NT2/D1 (cell line): ENCODE measurements at regions not wholly inside any gene's neighbourhood (a gene's known extent, or its start where the extent isn't known, plus 50 kb on each side); places are given as distances from the start of the nearest gene placed in this dataset.
A peak's percentile ranks its signal among the peaks of the same experiment; 100 is the strongest.

Source experiments
- DNase-seq: peaks from one replicate; pipeline ENCODE4 v3.0.0-alpha.2; 2011; ENCODE audit warnings: low read depth, low spot score
- H3K27me3 ChIP-seq: 2 replicates; pipeline ENCODE4 v1.6.0; 2011; ENCODE audit warnings: mild to moderate bottlenecking; ENCODE audit not compliant: insufficient read length, insufficient read depth
- H3K36me3 ChIP-seq: 2 replicates; pipeline ENCODE4 v1.6.1; 2011; ENCODE audit warnings: mild to moderate bottlenecking, low read length, mixed read lengths; ENCODE audit not compliant: insufficient read depth, insufficient read length
- H3K4me1 ChIP-seq: 2 replicates; pipeline ENCODE4 v1.5.1; 2011; ENCODE audit not compliant: insufficient read depth, insufficient read length
- H3K4me3 ChIP-seq: 2 replicates; pipeline ENCODE4 v1.5.1; 2011; ENCODE audit warnings: low read depth; ENCODE audit not compliant: insufficient read length
- H3K9ac ChIP-seq: 2 replicates; pipeline ENCODE4 v1.6.0; 2011; ENCODE audit warnings: low read depth; ENCODE audit not compliant: insufficient read length
- H3K9me3 ChIP-seq: 2 replicates; pipeline ENCODE4 v1.5.1; 2011; ENCODE audit warnings: mild to moderate bottlenecking, low read length; ENCODE audit not compliant: insufficient read depth
- SUZ12 ChIP-seq: IDR thresholded peaks from 2 replicates; pipeline ENCODE4 v1.6.1; 2011; ENCODE audit not compliant: insufficient read length, insufficient read depth; ENCODE audit errors: extremely low read depth
- YY1 ChIP-seq: IDR thresholded peaks from 2 replicates; pipeline ENCODE4 v1.6.1; 2011; ENCODE audit not compliant: insufficient read length, insufficient read depth
- ZNF274 ChIP-seq: IDR thresholded peaks from 2 replicates; pipeline ENCODE4 v1.6.1; 2011; ENCODE audit warnings: mild to moderate bottlenecking, low read depth, low read length

DNA sequence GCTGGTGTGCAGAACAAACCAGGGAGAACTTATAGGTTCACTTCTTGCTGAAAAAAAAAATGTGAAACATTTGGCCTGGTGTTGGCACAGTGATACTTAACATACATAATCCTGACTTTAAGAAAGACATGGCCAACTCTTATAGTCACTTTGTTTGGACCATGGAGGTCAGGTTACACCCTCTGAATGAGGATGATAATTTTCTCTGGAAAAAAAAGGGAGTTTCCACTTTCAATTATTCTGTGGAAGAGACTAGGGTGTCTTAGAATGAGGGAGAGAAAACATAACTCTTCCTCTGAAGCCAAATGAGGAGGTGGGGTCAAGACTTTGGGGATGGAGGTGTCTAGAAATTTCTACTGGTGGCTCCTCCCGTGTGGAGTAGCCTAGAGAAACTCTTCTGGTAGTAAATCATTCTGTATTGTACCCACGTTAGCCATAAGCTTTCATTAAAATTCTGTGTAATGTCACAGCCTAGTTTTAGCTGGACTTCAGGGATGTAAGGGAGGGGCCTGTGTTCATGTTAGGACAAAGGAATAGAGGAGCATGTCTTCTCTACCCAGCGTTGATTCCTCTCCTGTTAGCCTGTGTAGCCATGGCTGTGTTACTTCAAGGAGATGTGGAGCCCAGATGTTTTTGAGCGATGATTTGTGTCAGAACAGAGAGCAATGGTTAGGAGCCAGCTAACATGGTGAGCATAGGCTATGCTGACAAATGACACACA is 328.3 kb downstream of the GPAT3 start:
- no peak for TF ChIP-seq YY1
- TF ChIP-seq SUZ12, result no peak
- no peak for TF ChIP-seq ZNF274
- H3K9ac ChIP-seq, result no peak overlapping the region
- no peaks in the 10 kb centered on the region for H3K36me3 ChIP-seq
- H3K9me3 ChIP-seq, result no peaks in the 10 kb centered on the region
- H3K4me1 ChIP-seq, result no peaks in the 10 kb centered on the region
- no peak overlapping the region for H3K4me3 ChIP-seq
- no peak for DNase-seq
- H3K27me3 ChIP-seq, result no peaks in the 10 kb centered on the region

GRCh38 chr4:83862471-83862870 is 326.6 kb downstream of the GPAT3 start:
- H3K9me3 ChIP-seq, result no peaks in the 10 kb centered on the region
- H3K9ac ChIP-seq, result no peak overlapping the region
- no peaks in the 10 kb centered on the region for H3K36me3 ChIP-seq
- DNase-seq, result no peak
- no peak overlapping the region for H3K4me3 ChIP-seq
- TF ChIP-seq YY1 (no peak), SUZ12 (no peak), ZNF274 (no peak)
- H3K4me1 ChIP-seq, result no peaks in the 10 kb centered on the region
- H3K27me3 ChIP-seq, result no peaks in the 10 kb centered on the region

- H3K36me3 ChIP-seq, result no peaks in the 10 kb centered on the region
- H3K27me3 ChIP-seq, result no peaks in the 10 kb centered on the region
- no peak overlapping the region for H3K9ac ChIP-seq
- H3K9me3 ChIP-seq, result no peaks in the 10 kb centered on the region
- no peaks in the 10 kb centered on the region for H3K4me1 ChIP-seq
- TF ChIP-seq SUZ12 (no peak), YY1 (no peak), ZNF274 (no peak)
- DNase-seq, result no peak
- no peak overlapping the region for H3K4me3 ChIP-seq
Measured at GRCh38 chr4:83860200-83860599, 324.3 kb downstream of the GPAT3 start.

- TF ChIP-seq ZNF274 (no peak), YY1 (no peak), SUZ12 (no peak)
- H3K36me3 ChIP-seq, result no peaks in the 10 kb centered on the region
Measured at GRCh38 chr4:83858131-83858530, 322.2 kb downstream of the GPAT3 start.

DNA sequence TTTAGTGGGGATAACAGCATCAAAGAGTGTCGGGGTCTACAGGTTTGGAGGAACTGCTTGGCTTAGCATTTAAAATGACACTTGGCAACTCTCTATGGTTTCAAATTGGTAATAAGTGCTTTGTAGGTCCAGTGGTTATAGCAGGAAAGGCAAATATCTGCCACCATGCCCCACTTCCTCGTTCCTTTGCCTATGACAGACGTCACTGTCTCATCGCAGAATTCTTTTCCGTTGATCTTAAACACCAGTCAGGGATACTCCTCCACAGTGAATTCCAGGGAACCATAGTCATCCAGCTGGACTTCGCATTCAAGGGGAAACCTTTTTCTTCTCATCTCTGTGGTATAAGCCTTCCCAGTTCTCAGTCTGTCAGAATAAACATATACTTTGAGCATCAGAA is 319.1 kb downstream of the GPAT3 start:
- Histone ChIP-seq H3K27me3 (no peaks in the 10 kb centered on the region), H3K36me3 (no peaks in the 10 kb centered on the region), H3K9ac (no peak overlapping the region), H3K9me3 (no peaks in the 10 kb centered on the region), H3K4me3 (no peak overlapping the region), H3K4me1 (peaks cover 3% of the 10 kb centered on the region)
- no peak for DNase-seq
- TF ChIP-seq ZNF274 (no peak), SUZ12 (no peak), YY1 (no peak)

More at GRCh38 chr4:83858131-83858530, 322.2 kb downstream of the GPAT3 start:
- no peaks in the 10 kb centered on the region for H3K9me3 ChIP-seq
- H3K4me1 ChIP-seq, result no peaks in the 10 kb centered on the region
- no peak overlapping the region for H3K9ac ChIP-seq
- no peaks in the 10 kb centered on the region for H3K27me3 ChIP-seq
- DNase-seq, result no peak
- H3K4me3 ChIP-seq, result no peak overlapping the region

DNA sequence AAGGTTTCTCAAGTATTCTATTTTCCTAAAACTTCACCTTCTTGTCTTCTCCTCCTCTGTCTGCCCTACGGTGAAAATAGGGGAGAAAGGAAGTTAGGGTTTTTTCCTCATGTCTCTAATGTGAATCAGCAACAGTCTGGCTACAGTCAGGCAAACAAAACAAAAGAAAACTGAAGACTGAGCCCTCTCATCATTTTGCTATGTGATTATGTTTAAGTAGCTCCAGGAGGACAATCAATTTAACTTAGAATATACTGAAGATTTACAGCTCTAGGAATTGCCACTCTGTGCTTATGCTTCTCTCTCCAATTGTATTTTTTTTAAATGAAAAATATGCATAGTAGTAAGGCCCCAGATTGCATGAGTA is 316.2 kb downstream of the GPAT3 start:
- no peaks in the 10 kb centered on the region for H3K36me3 ChIP-seq
- no peaks in the 10 kb centered on the region for H3K9me3 ChIP-seq
- H3K27me3 ChIP-seq, result no peaks in the 10 kb centered on the region
- TF ChIP-seq YY1 (no peak), SUZ12 (no peak), ZNF274 (no peak)
- peaks cover 3% of the 10 kb centered on the region for H3K4me1 ChIP-seq
- no peak overlapping the region for H3K4me3 ChIP-seq
- peak overlapping the region; percentile 2 for H3K9ac ChIP-seq
- DNase-seq, result no peak

- Histone ChIP-seq H3K36me3 (no peaks in the 10 kb centered on the region), H3K4me3 (no peak overlapping the region), H3K9me3 (no peaks in the 10 kb centered on the region), H3K27me3 (no peaks in the 10 kb centered on the region), H3K4me1 (peaks cover 3% of the 10 kb centered on the region), H3K9ac (peak overlapping the region; percentile 11)
- TF ChIP-seq SUZ12, result no peak
- TF ChIP-seq ZNF274, result no peak
- TF ChIP-seq YY1, result no peak
- peak; percentile 85 for DNase-seq
Measured at GRCh38 chr4:83851261-83852084, 315.6 kb downstream of the GPAT3 start.
